ENCODE measurements at regions not wholly inside any gene's neighbourhood (a gene's known extent, or its start where the extent isn't known, plus 50 kb on each side); places are given as distances from the start of the nearest gene placed in this dataset.
"Not testable (repeated sequence)": the region's sequence is repeated elsewhere in the genome, so short reads cannot be mapped to it uniquely, and the experiment has no call there.

- Histone ChIP-seq H3K9me3 (no peaks in the 10 kb centered on the region), H3K27ac (no peak overlapping the region), H3K27me3 (no peaks in the 10 kb centered on the region), H3K4me1 (no peaks in the 10 kb centered on the region), H3K36me3 (no peaks in the 10 kb centered on the region), H3K4me3 (no peak overlapping the region)
- no peak for DNase-seq
- TF ChIP-seq POLR2A (IDR thresholded peaks at IDR 0.05): no peak
- TF ChIP-seq POLR2AphosphoS5 (IDR thresholded peaks at IDR 0.05): no peak
- TF ChIP-seq CTCF (IDR thresholded peaks at IDR 0.05): no peak
- TF ChIP-seq EP300 (IDR thresholded peaks at IDR 0.05; ENCODE audit: low read depth): no peak
- in situ Hi-C loops (cut with MboI; ENCODE audit: low pct_ligation_motif_present in 1 of 4, low pct_unique_long_range_greater_than_20kb in 1 of 4, low sequenced_read_pairs in 3 of 4) (no loop called here), intact Hi-C loops (cut with DNase I; ENCODE audit: low total_unique reads) (no loop called here)
- 50 to 88% methylated on average over 1 to 10 of the region's 10 CpGs for WGBS, 2 donors (ENCODE audit: low coverage in 1 of 2)
Observed at GRCh38 chr2:7555260-7555659, 638.0 kb downstream of the RNF144A start.

GRCh38 chr2:7557376-7557775, 640.2 kb downstream of the RNF144A start:
- H3K27ac ChIP-seq: no peak overlapping the region
- intact Hi-C loops (cut with DNase I; ENCODE audit: low total_unique reads) (no loop called here), in situ Hi-C loops (cut with MboI; ENCODE audit: low pct_ligation_motif_present in 1 of 4, low pct_unique_long_range_greater_than_20kb in 1 of 4, low sequenced_read_pairs in 3 of 4) (no loop called here)
- no peaks in the 10 kb centered on the region for H3K36me3 ChIP-seq
- no peaks in the 10 kb centered on the region for H3K9me3 ChIP-seq
- H3K27me3 ChIP-seq: no peaks in the 10 kb centered on the region
- DNase-seq: no peak
- no peaks in the 10 kb centered on the region for H3K4me1 ChIP-seq
- TF ChIP-seq POLR2AphosphoS5 (IDR thresholded peaks at IDR 0.05): no peak
- no peak for TF ChIP-seq POLR2A (IDR thresholded peaks at IDR 0.05)
- TF ChIP-seq CTCF (IDR thresholded peaks at IDR 0.05): no peak
- TF ChIP-seq EP300 (IDR thresholded peaks at IDR 0.05; ENCODE audit: low read depth): no peak
- H3K4me3 ChIP-seq: no peak overlapping the region

GRCh38 chr2:7559791-7560190, 642.6 kb downstream of the RNF144A start:
- Histone ChIP-seq H3K27me3 (no peaks in the 10 kb centered on the region), H3K27ac (no peak overlapping the region), H3K4me3 (no peak overlapping the region), H3K9me3 (no peaks in the 10 kb centered on the region), H3K4me1 (no peaks in the 10 kb centered on the region), H3K36me3 (no peaks in the 10 kb centered on the region)
- TF ChIP-seq EP300 (IDR thresholded peaks at IDR 0.05; ENCODE audit: low read depth): no peak
- intact Hi-C loops (cut with DNase I; ENCODE audit: low total_unique reads): no loop called here
- DNase-seq: no peak
- in situ Hi-C loops (cut with MboI; ENCODE audit: low pct_ligation_motif_present in 1 of 4, low pct_unique_long_range_greater_than_20kb in 1 of 4, low sequenced_read_pairs in 3 of 4): no loop called here
- 77 to 94% methylated on average over 1 of the region's 1 CpG for WGBS, 2 donors (ENCODE audit: low coverage in 1 of 2)

- TF ChIP-seq CTCF (IDR thresholded peaks at IDR 0.05) (no peak), POLR2AphosphoS5 (IDR thresholded peaks at IDR 0.05) (no peak), POLR2A (IDR thresholded peaks at IDR 0.05) (no peak), EP300 (IDR thresholded peaks at IDR 0.05; ENCODE audit: low read depth) (no peak)
- intact Hi-C loops (cut with DNase I; ENCODE audit: low total_unique reads): no loop called here
Observed at GRCh38 chr2:7566382-7566881, 649.2 kb downstream of the RNF144A start.

DNA sequence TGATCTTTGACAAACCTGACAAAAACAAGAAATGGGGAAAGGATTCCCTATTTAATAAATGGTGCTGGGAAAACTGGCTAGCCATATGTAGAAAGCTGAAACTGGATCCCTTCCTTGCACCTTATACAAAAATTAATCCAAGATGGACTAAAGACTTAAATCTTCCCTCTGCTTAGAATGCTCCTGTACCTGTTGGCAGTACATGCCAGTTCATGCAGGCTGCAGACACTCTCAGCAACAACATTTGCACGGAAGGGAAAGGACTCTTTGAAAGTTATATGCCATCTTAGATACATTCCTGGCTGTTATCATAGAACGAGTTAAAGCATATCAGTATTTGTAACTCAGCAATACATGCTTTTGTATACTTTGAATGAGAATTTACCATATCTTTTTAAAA, 649.9 kb downstream of the RNF144A start:
- H3K4me3 ChIP-seq; H3K27me3 ChIP-seq; intact Hi-C loops (cut with DNase I; ENCODE audit: low total_unique reads); H3K9me3 ChIP-seq; DNase-seq; H3K4me1 ChIP-seq; in situ Hi-C loops (cut with MboI; ENCODE audit: low pct_ligation_motif_present in 1 of 4, low pct_unique_long_range_greater_than_20kb in 1 of 4, low sequenced_read_pairs in 3 of 4); H3K36me3 ChIP-seq; H3K27ac ChIP-seq: not testable (repeated sequence)
- 33 to 49% methylated on average over 1 to 2 of the region's 2 CpGs for WGBS, 2 donors (ENCODE audit: low coverage in 1 of 2)

More at GRCh38 chr2:7566382-7566881, 649.2 kb downstream of the RNF144A start:
- Histone ChIP-seq H3K36me3 (no peaks in the 10 kb centered on the region), H3K4me1 (no peaks in the 10 kb centered on the region), H3K27ac (no peak overlapping the region), H3K4me3 (no peak overlapping the region), H3K9me3 (no peaks in the 10 kb centered on the region), H3K27me3 (no peaks in the 10 kb centered on the region)
- no peak for DNase-seq
- in situ Hi-C loops (cut with MboI; ENCODE audit: low pct_ligation_motif_present in 1 of 4, low pct_unique_long_range_greater_than_20kb in 1 of 4, low sequenced_read_pairs in 3 of 4): no loop called here
- 79 to 80% methylated on average over 6 of the region's 6 CpGs for WGBS, 2 donors (ENCODE audit: low coverage in 1 of 2)
